Inferior parietal cortex (tissue), 1 donor: ENCODE measurements at regions not wholly inside any gene's neighbourhood (a gene's known extent, or its start where the extent isn't known, plus 50 kb on each side); places are given as distances from the start of the nearest gene placed in this dataset.
"Not testable (repeated sequence)": the region's sequence is repeated elsewhere in the genome, so short reads cannot be mapped to it uniquely, and the experiment has no call there.

Experiments
- DNase-seq: peaks from one replicate; pipeline ENCODE4 v3.0.0-alpha.2; 2016; ENCODE audit errors: extremely low spot score

GRCh38 chr5:104128348-104128747 lies 565.8 kb upstream of the NUDT12 start:
- DNase-seq, result no peak

- no peak for DNase-seq
Observed at GRCh38 chr5:104126980-104127379, 564.4 kb upstream of the NUDT12 start.

GRCh38 chr5:104119529-104119928 lies 556.9 kb upstream of the NUDT12 start:
- DNase-seq, result no peak

- DNase-seq, result no peak
Observed at GRCh38 chr5:104111632-104112031, 549.0 kb upstream of the NUDT12 start.

GRCh38 chr5:104096451-104096850 lies 533.9 kb upstream of the NUDT12 start:
- DNase-seq, result no peak

GRCh38 chr5:104095527-104095926 lies 532.9 kb upstream of the NUDT12 start:
- DNase-seq, result no peak

- DNase-seq, result no peak
Observed at GRCh38 chr5:104088876-104089778, 526.5 kb upstream of the NUDT12 start.

GRCh38 chr5:104084896-104085295 lies 522.3 kb upstream of the NUDT12 start:
- DNase-seq, result no peak

GRCh38 chr5:104082754-104083153 lies 520.2 kb upstream of the NUDT12 start:
- no peak for DNase-seq

GRCh38 chr5:104081232-104081631 lies 518.6 kb upstream of the NUDT12 start:
- DNase-seq, result no peak

GRCh38 chr5:104080646-104081175 lies 518.1 kb upstream of the NUDT12 start:
- no peak for DNase-seq

GRCh38 chr5:104079861-104080645 lies 517.5 kb upstream of the NUDT12 start:
- not testable (repeated sequence) for DNase-seq

- DNase-seq, result no peak
Observed at GRCh38 chr5:104071887-104072286, 509.3 kb upstream of the NUDT12 start.

GRCh38 chr5:104062621-104063377 lies 500.2 kb upstream of the NUDT12 start:
- DNase-seq, result no peak

- no peak for DNase-seq
Observed at GRCh38 chr5:104061707-104062106, 499.1 kb upstream of the NUDT12 start.

- DNase-seq, result no peak
Observed at GRCh38 chr5:104053353-104053649, 490.7 kb upstream of the NUDT12 start.

- DNase-seq, result no peak
Observed at GRCh38 chr5:104052558-104053352, 490.2 kb upstream of the NUDT12 start.

- DNase-seq, result no peak
Observed at GRCh38 chr5:104050436-104050835, 487.8 kb upstream of the NUDT12 start.

- no peak for DNase-seq
Observed at GRCh38 chr5:104049752-104050151, 487.2 kb upstream of the NUDT12 start.

GRCh38 chr5:104048231-104048630 lies 485.6 kb upstream of the NUDT12 start:
- no peak for DNase-seq

GRCh38 chr5:104045987-104046386 lies 483.4 kb upstream of the NUDT12 start:
- no peak for DNase-seq
